GM10266 (cell line): ENCODE measurements at regions not wholly inside any gene's neighbourhood (a gene's known extent, or its start where the extent isn't known, plus 50 kb on each side); places are given as distances from the start of the nearest gene placed in this dataset.
A peak's percentile ranks its signal among the peaks of the same experiment; 100 is the strongest.

Experiments
- DNase-seq: peaks from one replicate; pipeline ENCODE4 v3.0.0; 2012; ENCODE audit errors: extremely low spot score
- TF ChIP-seq, protein P1 (sequence below): IDR thresholded peaks from 2 replicates; pipeline ENCODE4 v1.5.1; 2012; ENCODE audit warnings: mild to moderate bottlenecking, low read depth; ENCODE audit not compliant: control insufficient read depth, insufficient read depth; ENCODE audit errors: missing control alignments

DNA sequence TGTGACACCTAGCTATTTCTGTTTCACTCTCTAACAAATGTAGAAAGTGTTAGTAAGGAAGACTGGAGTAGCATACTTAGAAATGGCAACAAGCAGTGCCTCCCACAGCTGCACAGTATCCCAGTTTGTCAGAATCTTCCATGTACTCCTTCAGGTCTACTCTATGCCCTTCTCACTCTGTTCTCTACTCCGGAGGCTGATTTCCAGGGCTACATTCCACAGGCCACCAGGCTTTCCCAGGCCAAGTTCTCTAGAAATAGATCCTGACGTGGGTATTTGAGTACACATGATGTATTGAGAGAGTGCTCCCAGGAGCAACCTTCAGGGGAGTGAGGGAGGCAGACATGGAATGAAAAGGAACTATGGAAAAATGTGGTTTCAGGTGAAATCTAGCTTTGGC lies 177.3 kb upstream of the GK2 start:
- TF ChIP-seq, protein P1, sequence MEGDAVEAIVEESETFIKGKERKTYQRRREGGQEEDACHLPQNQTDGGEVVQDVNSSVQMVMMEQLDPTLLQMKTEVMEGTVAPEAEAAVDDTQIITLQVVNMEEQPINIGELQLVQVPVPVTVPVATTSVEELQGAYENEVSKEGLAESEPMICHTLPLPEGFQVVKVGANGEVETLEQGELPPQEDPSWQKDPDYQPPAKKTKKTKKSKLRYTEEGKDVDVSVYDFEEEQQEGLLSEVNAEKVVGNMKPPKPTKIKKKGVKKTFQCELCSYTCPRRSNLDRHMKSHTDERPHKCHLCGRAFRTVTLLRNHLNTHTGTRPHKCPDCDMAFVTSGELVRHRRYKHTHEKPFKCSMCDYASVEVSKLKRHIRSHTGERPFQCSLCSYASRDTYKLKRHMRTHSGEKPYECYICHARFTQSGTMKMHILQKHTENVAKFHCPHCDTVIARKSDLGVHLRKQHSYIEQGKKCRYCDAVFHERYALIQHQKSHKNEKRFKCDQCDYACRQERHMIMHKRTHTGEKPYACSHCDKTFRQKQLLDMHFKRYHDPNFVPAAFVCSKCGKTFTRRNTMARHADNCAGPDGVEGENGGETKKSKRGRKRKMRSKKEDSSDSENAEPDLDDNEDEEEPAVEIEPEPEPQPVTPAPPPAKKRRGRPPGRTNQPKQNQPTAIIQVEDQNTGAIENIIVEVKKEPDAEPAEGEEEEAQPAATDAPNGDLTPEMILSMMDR: no peak
- no peak for DNase-seq

DNA sequence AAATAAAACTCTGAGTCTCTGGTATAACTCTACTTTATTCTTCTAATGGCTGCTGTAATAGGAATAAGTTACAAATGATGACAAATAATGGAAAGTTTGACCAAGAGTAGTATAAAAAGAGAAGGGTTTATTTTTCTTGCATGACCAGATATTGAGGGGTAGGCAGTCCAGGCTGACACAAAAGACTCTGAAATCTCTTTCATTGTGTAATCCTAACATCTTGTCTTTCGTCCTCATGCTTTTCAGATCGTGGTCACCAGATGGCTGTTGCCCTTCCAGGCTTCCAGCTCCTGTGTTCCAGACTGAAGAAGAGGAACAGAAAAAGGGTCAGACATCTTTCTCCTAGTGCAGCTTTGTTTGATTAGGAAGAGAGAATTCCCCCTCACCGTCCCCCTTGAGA lies 176.9 kb upstream of the GK2 start:
- DNase-seq: no peak
- TF ChIP-seq, protein P1: no peak

DNA sequence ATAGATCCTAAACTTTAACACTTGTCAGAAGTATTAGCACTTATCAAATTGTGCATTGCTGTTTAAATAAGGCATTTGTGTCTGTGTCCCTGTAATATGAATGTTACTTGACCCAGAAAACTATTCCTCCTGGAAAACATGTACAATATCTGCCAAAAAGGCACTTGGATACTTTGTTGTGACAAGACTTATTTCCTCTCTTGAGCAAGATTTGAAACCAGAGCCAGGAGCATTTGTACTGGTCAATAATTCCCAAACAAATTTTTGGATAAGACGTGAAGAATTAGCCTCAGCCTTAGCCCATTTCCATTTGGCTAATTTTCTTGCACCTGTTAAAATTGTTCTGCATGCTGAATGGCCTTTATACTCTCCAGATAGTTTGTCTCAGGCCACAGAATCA lies 176.3 kb upstream of the GK2 start:
- DNase-seq: no peak
- TF ChIP-seq, protein P1: no peak

DNA sequence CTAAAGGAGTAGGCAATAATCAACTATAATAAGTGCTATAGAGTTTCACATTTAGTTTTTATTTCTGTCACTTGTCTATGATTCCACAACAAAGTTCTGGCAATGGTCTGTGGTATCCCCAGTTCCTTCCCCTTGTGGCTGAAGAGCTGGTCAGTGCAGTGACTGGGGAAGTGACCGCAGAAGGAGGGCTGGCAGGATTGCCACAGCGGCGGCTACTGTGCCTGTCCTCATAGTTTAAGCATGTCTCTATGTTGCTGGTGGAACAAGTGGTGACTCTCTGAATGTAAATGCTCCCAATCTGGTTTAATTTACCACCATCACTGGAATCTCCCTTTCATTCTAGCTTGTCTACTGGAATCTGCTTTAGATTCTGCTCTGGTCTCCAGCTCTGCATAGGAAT lies 170.6 kb upstream of the GK2 start:
- TF ChIP-seq, protein P1: no peak

DNA sequence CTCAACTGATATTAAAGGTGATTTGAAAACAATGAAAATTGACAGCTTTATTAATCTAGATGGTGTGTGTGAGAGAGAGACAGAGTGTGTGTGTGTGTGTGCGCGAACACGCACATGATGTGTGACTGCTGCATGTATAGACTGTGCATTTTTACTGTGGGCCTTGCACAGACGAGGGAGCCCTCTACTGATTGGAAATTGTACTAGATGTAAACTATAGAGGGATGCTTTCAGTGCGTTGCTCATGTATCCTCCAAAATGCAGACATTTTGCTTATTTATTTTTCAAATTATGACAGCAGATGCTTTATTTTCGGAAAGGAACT lies 168.4 kb upstream of the GK2 start:
- TF ChIP-seq, protein P1: peak; percentile 40
- DNase-seq: peak; percentile 7

More for the DNA sequence above, 170.6 kb upstream of the GK2 start:
- no peak for DNase-seq

DNA sequence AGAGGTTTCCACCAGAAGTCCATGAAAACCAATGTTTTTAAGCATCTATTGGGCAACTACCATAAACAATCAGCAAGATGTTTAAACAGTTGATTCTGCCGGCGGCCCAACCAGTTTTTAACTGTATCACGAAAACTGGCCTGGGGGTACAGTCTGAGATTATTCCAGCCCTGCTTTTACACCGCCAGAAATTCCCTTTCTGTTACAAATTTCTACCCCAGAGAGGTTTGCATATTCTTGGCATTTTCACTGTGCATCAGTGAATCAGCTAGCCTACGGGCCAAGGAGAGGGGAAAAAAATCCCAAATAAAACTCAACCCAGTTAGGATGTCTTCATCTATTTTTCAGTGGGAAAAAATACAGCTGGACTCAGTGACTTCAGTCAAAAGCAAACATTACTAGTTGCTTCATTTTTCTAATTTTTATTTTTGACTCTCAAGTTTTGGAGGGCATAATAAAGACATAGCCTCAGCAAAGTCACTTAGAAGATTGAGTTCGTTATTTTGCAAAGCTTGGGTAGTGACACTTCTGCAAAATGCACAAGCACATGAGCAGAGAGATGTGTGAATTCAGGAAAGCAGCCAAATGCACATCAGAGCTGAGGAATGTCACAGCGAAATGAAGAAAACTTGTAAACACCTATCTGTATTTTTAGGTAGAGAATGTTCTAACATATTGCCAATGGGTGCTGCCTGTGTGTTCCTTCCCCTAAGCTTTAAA lies 167.8 kb upstream of the GK2 start:
- TF ChIP-seq, protein P1: no peak
- DNase-seq: no peak

DNA sequence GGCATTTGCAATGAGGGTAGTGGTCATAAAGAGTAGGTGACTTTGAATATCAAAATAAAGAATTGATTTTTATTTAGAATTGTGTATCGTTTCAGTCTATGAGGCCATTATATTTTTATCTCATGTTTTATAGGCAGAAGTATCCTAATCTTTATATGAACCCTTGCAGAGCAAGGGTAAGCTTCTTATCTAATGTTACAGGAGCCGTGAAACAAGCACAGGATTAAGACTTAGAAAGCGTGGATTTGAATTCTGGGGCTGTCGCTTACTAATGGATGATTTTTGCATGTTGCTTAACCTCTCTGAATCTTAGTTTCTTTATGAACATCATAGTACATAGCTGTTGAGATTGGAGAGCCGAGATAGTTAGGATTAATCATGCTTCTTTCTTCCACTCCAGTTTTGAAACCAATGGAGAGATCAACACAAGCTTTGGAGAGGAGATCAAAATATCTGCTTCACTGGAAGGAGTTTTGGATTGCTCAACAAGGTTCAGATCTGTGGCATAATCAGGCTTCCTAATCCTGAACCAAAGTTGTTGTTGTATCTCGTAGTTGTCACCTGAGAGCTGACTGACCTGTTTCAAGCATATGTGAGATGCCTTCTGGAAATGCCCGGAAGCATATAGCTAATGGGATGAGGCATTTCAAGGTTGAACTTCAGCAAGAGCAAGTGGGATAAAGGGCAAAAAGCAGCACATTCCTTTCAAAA lies 166.9 kb upstream of the GK2 start:
- TF ChIP-seq, protein P1: no peak

More for the DNA sequence above, 166.9 kb upstream of the GK2 start:
- DNase-seq: no peak
